ENCODE measurements at regions not wholly inside any gene's neighbourhood (a gene's known extent, or its start where the extent isn't known, plus 50 kb on each side); places are given as distances from the start of the nearest gene placed in this dataset.

GRCh38 chr4:141410839-141411238 lies 190.1 kb downstream of the ZNF330 start:
- Mint-ChIP-seq H3K36me3 (no peaks in the 10 kb centered on the region), H3K4me1 (no peaks in the 10 kb centered on the region), H3K9me3 (no peaks in the 10 kb centered on the region), H3K4me3 (no peak overlapping the region), H3K27ac (no peak overlapping the region)
- ATAC-seq (no peak), DNase-seq (ENCODE audit: low spot score in 2 of 2) (no peak)

GRCh38 chr4:141411936-141412335 lies 191.2 kb downstream of the ZNF330 start:
- no peak overlapping the region for H3K27ac Mint-ChIP-seq
- H3K9me3 Mint-ChIP-seq = no peaks in the 10 kb centered on the region
- H3K4me3 Mint-ChIP-seq = no peak overlapping the region
- no peaks in the 10 kb centered on the region for H3K36me3 Mint-ChIP-seq
- H3K4me1 Mint-ChIP-seq = no peaks in the 10 kb centered on the region
- DNase-seq (ENCODE audit: low spot score in 2 of 2) (no peak), ATAC-seq (no peak)

- H3K36me3 Mint-ChIP-seq = no peaks in the 10 kb centered on the region
- no peaks in the 10 kb centered on the region for H3K4me1 Mint-ChIP-seq
- no peak for ATAC-seq
- no peaks in the 10 kb centered on the region for H3K9me3 Mint-ChIP-seq
- no peak overlapping the region for H3K27ac Mint-ChIP-seq
- no peak for DNase-seq (ENCODE audit: low spot score in 2 of 2)
- H3K4me3 Mint-ChIP-seq = no peak overlapping the region
These were observed 192.7 kb downstream of the ZNF330 start for GRCh38 chr4:141413366-141413765.

- DNase-seq (ENCODE audit: low spot score in 2 of 2) (no peak), ATAC-seq (no peak)
- no peaks in the 10 kb centered on the region for H3K36me3 Mint-ChIP-seq
- no peak overlapping the region for H3K4me3 Mint-ChIP-seq
- H3K4me1 Mint-ChIP-seq = no peaks in the 10 kb centered on the region
- H3K27ac Mint-ChIP-seq = no peak overlapping the region
- no peaks in the 10 kb centered on the region for H3K9me3 Mint-ChIP-seq
These were observed 195.0 kb downstream of the ZNF330 start for GRCh38 chr4:141415651-141416050.

GRCh38 chr4:141416219-141416618 lies 195.5 kb downstream of the ZNF330 start:
- Mint-ChIP-seq H3K9me3 (no peaks in the 10 kb centered on the region), H3K27ac (no peak overlapping the region), H3K4me1 (no peaks in the 10 kb centered on the region), H3K4me3 (no peak overlapping the region), H3K36me3 (no peaks in the 10 kb centered on the region)
- ATAC-seq (no peak), DNase-seq (ENCODE audit: low spot score in 2 of 2) (no peak)

GRCh38 chr4:141416677-141417363 lies 196.1 kb downstream of the ZNF330 start:
- DNase-seq (ENCODE audit: low spot score in 2 of 2) = no peak
- H3K27ac Mint-ChIP-seq = no peak overlapping the region
- no peaks in the 10 kb centered on the region for H3K9me3 Mint-ChIP-seq

GRCh38 chr4:141417387-141417786 lies 196.7 kb downstream of the ZNF330 start:
- DNase-seq (ENCODE audit: low spot score in 2 of 2) (no peak), ATAC-seq (no peak)
- no peak overlapping the region for H3K4me3 Mint-ChIP-seq
- peaks cover 5% of the 10 kb centered on the region for H3K9me3 Mint-ChIP-seq
- H3K27ac Mint-ChIP-seq = no peak overlapping the region
- no peaks in the 10 kb centered on the region for H3K4me1 Mint-ChIP-seq
- no peaks in the 10 kb centered on the region for H3K36me3 Mint-ChIP-seq

More at GRCh38 chr4:141416677-141417363, 196.1 kb downstream of the ZNF330 start:
- Mint-ChIP-seq H3K36me3 (no peaks in the 10 kb centered on the region), H3K4me1 (no peaks in the 10 kb centered on the region), H3K4me3 (no peak overlapping the region)
- ATAC-seq = no peak

GRCh38 chr4:141425124-141425523 lies 204.4 kb downstream of the ZNF330 start:
- ATAC-seq (no peak), DNase-seq (ENCODE audit: low spot score in 2 of 2) (no peak)
- H3K36me3 Mint-ChIP-seq = no peaks in the 10 kb centered on the region
- H3K4me1 Mint-ChIP-seq = no peaks in the 10 kb centered on the region
- peaks cover 7% of the 10 kb centered on the region for H3K9me3 Mint-ChIP-seq
- H3K4me3 Mint-ChIP-seq = no peak overlapping the region
- no peak overlapping the region for H3K27ac Mint-ChIP-seq

GRCh38 chr4:141427726-141428296 lies 207.1 kb downstream of the ZNF330 start:
- ATAC-seq = no peak
- Mint-ChIP-seq H3K9me3 (no peaks in the 10 kb centered on the region), H3K4me3 (no peak overlapping the region), H3K36me3 (no peaks in the 10 kb centered on the region), H3K4me1 (no peaks in the 10 kb centered on the region), H3K27ac (no peak overlapping the region)
- no peak for DNase-seq (ENCODE audit: low spot score in 2 of 2)

GRCh38 chr4:141429933-141430332 lies 206.4 kb upstream of the IL15 start:
- peaks cover 2% of the 10 kb centered on the region for H3K9me3 Mint-ChIP-seq
- DNase-seq (ENCODE audit: low spot score in 2 of 2) (no peak), ATAC-seq (no peak)
- H3K4me3 Mint-ChIP-seq = no peak overlapping the region
- H3K27ac Mint-ChIP-seq = no peak overlapping the region
- H3K36me3 Mint-ChIP-seq = no peaks in the 10 kb centered on the region
- H3K4me1 Mint-ChIP-seq = no peaks in the 10 kb centered on the region

GRCh38 chr4:141430686-141431085 lies 205.7 kb upstream of the IL15 start:
- H3K4me3 Mint-ChIP-seq = no peak overlapping the region
- DNase-seq (ENCODE audit: low spot score in 2 of 2) (no peak), ATAC-seq (no peak)
- H3K9me3 Mint-ChIP-seq = peaks cover 2% of the 10 kb centered on the region
- H3K36me3 Mint-ChIP-seq = no peaks in the 10 kb centered on the region
- H3K4me1 Mint-ChIP-seq = no peaks in the 10 kb centered on the region
- no peak overlapping the region for H3K27ac Mint-ChIP-seq

- no peaks in the 10 kb centered on the region for H3K36me3 Mint-ChIP-seq
- no peak overlapping the region for H3K4me3 Mint-ChIP-seq
- DNase-seq (ENCODE audit: low spot score in 2 of 2) (no peak), ATAC-seq (no peak)
- no peaks in the 10 kb centered on the region for H3K4me1 Mint-ChIP-seq
- H3K27ac Mint-ChIP-seq = no peak overlapping the region
- peaks cover 2% of the 10 kb centered on the region for H3K9me3 Mint-ChIP-seq
These were observed 204.2 kb upstream of the IL15 start for GRCh38 chr4:141432000-141432712.

GRCh38 chr4:141435446-141436225 lies 200.7 kb upstream of the IL15 start:
- Mint-ChIP-seq H3K27ac (no peak overlapping the region), H3K4me3 (no peak overlapping the region), H3K36me3 (no peaks in the 10 kb centered on the region), H3K4me1 (no peaks in the 10 kb centered on the region), H3K9me3 (peaks cover 2% of the 10 kb centered on the region)
- no peak for ATAC-seq
- no peak for DNase-seq (ENCODE audit: low spot score in 2 of 2)

- DNase-seq (ENCODE audit: low spot score in 2 of 2) (no peak), ATAC-seq (no peak)
- Mint-ChIP-seq H3K36me3 (no peaks in the 10 kb centered on the region), H3K9me3 (no peaks in the 10 kb centered on the region), H3K27ac (no peak overlapping the region), H3K4me1 (no peaks in the 10 kb centered on the region), H3K4me3 (no peak overlapping the region)
These were observed 197.2 kb upstream of the IL15 start for GRCh38 chr4:141439223-141439622.

GRCh38 chr4:141447761-141448160 lies 188.6 kb upstream of the IL15 start:
- ATAC-seq (no peak), DNase-seq (ENCODE audit: low spot score in 2 of 2) (no peak)
- Mint-ChIP-seq H3K9me3 (peaks cover 6% of the 10 kb centered on the region), H3K36me3 (no peaks in the 10 kb centered on the region), H3K4me1 (no peaks in the 10 kb centered on the region), H3K27ac (no peak overlapping the region), H3K4me3 (no peak overlapping the region)

All from stimulated activated effector memory CD8-positive, alpha-beta T cell treated with anti-CD3 and anti-CD28 coated beads, Interleukin-12 subunit alpha, Interleukin-12 subunit beta, amount 100 ng/mL, for 72 hours (primary cell).